ENCODE measurements at regions not wholly inside any gene's neighbourhood (a gene's known extent, or its start where the extent isn't known, plus 50 kb on each side); places are given as distances from the start of the nearest gene placed in this dataset.

- TF ChIP-seq EZH2 (IDR thresholded peaks at IDR 0.05; ENCODE audit: borderline replicate concordance, low read depth, low read length, severe bottlenecking) (no peak), POLR2A (IDR thresholded peaks at IDR 0.05; ENCODE audit: low read depth, low read length) (no peak)
Observed at GRCh38 chr18:27666016-27666415, 480.9 kb upstream of the CHST9 start.
